ENCODE measurements at regions not wholly inside any gene's neighbourhood (a gene's known extent, or its start where the extent isn't known, plus 50 kb on each side); places are given as distances from the start of the nearest gene placed in this dataset.

- in situ Hi-C loops (cut with HindIII; ENCODE audit: low sequenced_read_pairs), result no loop called here
Observed at GRCh38 chr16:72286936-72287620, 115.1 kb upstream of the PMFBP1 start.

DNA sequence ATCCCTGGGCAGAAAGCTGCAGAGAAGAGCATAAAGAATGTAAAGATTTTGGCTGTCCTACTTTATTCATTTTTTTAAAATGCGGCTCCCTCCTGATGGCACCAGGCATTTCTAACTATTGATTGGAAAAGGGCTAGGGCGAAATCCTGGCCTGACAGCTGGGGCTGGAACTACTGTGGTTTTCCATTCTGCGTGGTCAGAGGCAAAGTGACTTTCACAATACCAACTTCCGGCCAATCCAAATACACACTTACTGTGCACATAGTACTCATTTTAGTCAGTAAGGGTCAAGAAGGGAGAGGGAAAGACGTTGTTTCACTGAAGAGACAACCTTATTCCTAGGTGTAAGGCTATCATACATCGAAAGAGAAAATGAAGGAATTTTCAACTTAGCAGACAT is 113.8 kb upstream of the PMFBP1 start:
- in situ Hi-C loops (cut with HindIII; ENCODE audit: low sequenced_read_pairs), result no loop called here

DNA sequence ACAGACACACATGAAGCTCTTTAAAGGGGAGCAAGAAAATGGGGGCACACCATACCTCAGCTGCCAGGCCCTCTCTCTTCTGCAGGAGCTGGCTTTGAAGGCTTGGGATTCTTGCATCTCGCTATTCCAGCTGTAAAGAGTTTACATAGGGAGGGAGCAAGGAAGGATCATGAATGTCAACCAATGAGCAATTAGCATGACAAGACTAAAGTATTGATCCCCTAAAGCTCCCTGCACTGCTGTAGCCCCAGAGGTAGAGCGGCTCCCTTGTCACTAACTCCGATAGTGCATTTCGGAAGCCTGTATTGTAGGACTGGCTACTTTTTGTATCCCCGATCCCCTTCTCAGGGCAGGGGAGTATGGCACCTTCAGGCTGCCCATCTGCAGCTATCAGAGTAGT is 113.4 kb upstream of the PMFBP1 start:
- in situ Hi-C loops (cut with HindIII; ENCODE audit: low sequenced_read_pairs), result no loop called here

DNA sequence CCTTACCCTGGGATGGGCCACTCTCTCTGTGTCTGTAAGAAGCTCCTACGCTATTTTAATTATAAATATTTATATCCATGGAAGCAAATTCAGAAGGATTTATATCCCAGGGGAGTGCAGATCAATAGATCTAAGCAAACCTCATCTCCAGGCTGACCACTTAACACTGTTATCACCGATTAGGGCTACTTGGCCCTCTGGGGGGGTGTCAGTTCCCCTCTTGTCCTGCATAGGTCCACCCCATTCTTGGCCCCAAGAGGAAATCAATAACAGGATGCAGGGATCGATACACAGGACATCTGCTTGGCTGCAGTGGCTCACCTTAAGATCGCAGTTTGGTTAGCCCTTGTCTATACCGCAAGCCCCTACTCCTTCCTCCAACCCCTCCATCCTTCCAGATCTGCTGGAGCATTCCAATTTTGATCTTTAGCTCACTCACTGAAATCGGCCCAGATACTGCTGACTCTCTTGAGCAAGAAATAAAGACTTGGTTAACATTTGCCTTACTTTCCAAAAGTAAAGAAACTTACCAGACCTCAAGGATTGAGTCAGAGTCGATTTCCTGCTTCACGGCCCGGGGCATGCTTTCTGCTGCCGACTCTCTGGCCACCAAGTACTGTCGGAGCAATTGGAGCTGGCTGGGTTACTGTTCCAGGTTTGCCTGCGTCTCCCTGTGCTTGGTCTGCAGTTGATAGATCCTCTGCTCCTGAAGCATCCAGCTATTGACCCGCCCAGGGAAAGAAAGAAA is 112.3 kb upstream of the PMFBP1 start:
- in situ Hi-C loops (cut with HindIII; ENCODE audit: low sequenced_read_pairs), result no loop called here

DNA sequence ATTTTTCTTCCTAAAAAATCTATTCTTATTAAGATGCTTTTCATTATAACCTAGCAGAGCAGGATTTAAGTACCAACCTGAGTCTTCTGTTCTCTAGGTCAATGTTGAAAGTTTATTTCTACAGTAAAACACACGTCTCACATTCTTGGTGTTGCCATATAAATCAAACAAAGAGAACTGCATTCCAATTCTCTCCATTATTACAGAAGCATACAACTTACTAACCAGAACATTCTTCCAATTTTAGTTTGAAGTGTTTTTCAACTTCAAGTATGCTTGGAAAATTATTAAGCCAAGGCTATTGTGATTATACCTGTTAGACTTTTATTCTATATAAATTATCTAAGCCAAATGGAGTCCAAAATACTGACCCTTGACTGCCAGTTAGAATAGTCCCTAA is 110.4 kb upstream of the PMFBP1 start:
- in situ Hi-C loops (cut with HindIII; ENCODE audit: low sequenced_read_pairs), result no loop called here

DNA sequence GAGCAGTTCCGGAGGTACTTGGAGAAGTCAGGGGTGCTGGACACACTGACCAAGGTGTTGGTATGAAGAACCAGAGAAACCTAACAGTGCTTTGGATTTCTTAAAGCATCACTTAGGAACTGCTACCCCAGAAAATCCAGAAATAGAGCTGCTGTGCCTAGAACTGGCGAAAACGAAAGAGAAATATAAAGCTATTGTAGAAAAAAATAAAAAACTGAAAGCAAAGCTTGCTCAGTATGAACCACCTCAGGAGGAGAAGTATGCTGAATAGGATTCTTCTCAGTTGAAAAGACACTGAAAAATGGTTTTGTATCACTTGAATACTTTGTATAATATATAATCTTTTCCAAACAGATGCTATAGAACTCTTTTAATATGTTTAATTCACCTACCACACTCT is 106.3 kb upstream of the PMFBP1 start:
- in situ Hi-C loops (cut with HindIII; ENCODE audit: low sequenced_read_pairs), result no loop called here

DNA sequence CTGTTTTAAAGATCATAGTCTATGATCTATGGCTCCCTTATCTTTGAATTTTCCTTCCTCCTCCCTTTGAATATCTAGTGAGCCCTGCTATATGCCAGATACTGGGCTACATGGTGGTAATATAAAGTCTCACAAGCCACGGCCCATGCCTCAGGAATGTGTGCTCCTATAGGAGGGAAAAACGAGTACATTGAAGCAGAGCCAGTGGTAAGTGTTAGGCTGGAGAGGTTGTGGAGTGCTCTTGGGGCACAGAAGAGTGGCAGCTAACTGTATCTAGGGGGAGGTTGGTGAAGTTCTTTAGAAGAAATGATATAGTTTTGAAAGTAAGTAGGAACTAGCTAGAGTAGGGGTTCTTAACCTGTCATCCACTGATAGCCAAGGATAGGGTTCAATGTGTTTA is 105.8 kb upstream of the PMFBP1 start:
- in situ Hi-C loops (cut with HindIII; ENCODE audit: low sequenced_read_pairs), result no loop called here

DNA sequence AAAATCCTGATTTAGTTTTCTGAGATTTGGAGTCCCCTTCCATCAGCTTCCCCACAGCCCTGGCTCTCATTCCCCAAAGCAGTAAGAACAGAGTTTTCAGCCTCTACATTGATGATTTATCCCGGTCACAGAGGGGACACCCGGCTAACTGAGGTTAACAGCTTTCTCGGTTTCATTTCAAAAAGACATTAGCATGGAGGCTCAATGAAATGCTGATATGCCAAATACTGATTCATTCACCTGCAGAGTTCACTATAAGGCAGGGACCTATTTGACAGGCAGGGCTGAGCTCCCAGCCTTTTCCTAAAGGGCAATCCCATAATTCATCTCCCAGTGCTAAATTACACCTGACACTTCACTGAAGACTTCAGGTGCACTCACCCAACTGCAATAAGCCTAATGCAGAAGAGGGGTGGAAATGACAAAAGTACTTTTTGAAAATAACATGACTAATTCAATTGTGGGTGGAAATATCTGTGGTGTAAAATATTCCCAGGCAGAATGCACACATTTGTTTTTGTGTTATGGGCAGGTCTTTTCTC is 99.8 kb upstream of the PMFBP1 start:
- in situ Hi-C loops (cut with HindIII; ENCODE audit: low sequenced_read_pairs), result no loop called here

- in situ Hi-C loops (cut with HindIII; ENCODE audit: low sequenced_read_pairs), result no loop called here
Observed at GRCh38 chr16:72270531-72270930, 98.6 kb upstream of the PMFBP1 start.

DNA sequence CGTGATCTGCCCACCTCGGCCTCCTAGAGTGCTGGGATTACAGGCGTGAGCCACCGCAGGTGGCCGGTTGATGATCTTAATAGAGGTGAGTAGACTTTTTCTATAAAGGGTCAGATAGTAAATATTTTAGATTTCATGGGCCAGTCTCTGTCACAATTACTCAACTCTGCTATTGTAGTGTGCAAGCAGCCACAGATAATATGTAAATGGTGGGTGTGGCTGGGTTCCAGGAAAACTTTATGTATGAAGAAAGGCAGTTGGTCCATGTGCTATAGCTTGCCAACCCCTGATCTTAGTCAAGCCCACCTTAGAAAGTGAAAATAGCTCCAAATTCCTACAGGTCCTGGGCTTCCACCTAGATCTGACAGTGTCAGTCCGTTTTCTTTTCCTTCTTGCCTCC is 94.9 kb upstream of the PMFBP1 start:
- in situ Hi-C loops (cut with HindIII; ENCODE audit: low sequenced_read_pairs), result no loop called here

GRCh38 chr16:72264771-72265170 is 92.8 kb upstream of the PMFBP1 start:
- in situ Hi-C loops (cut with HindIII; ENCODE audit: low sequenced_read_pairs), result no loop called here

- in situ Hi-C loops (cut with HindIII; ENCODE audit: low sequenced_read_pairs), result no loop called here
Observed at GRCh38 chr16:72262711-72263110, 90.8 kb upstream of the PMFBP1 start.

DNA sequence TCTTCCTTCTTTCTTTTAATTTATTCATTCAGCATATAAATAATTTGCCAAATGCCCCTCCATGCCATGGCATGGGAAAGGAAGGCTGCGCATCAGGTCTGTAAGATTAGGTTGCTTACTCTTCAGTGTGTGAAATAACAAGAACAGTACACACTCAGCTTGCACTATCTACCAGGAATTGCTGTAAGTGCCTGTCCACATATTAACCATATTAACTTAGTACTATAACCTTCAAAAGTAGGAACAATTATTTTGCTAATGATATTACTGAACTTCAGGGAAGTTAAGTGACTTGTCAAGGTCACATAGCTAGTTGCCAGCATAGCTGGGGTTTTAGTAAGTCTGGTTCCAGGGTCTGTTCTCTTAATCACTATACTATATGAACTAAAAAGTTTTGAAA is 89.2 kb upstream of the PMFBP1 start:
- in situ Hi-C loops (cut with HindIII; ENCODE audit: low sequenced_read_pairs), result no loop called here

- in situ Hi-C loops (cut with HindIII; ENCODE audit: low sequenced_read_pairs), result no loop called here
Observed at GRCh38 chr16:72256398-72257066, 84.6 kb upstream of the PMFBP1 start.

GRCh38 chr16:72255786-72256185 is 83.8 kb upstream of the PMFBP1 start:
- in situ Hi-C loops (cut with HindIII; ENCODE audit: low sequenced_read_pairs), result no loop called here

DNA sequence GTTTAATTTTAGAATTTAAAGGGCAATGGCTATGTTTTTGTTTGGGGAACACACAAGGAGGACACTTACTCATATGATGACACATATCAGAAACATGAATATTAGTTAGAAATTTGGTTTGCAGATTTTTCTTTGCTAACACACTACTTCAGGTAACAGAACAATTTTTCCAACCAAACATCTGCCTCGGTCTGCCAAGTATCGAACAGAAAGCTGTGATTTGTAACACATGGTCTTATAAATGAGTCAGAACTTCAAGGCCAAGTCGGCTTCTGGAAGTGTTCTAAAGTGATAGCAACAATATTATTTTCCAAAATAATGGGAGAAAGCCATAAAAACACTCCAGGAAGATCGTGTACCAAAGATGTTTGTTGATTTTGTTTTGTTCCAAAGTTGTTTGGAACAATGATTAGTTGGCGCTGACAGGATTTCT is 75.9 kb upstream of the PMFBP1 start:
- in situ Hi-C loops (cut with HindIII; ENCODE audit: low sequenced_read_pairs), result loop anchor here (10.0 kb wide), 1 partner anchor 217 kb away; no protein-coding TSS in a partner anchor

DNA sequence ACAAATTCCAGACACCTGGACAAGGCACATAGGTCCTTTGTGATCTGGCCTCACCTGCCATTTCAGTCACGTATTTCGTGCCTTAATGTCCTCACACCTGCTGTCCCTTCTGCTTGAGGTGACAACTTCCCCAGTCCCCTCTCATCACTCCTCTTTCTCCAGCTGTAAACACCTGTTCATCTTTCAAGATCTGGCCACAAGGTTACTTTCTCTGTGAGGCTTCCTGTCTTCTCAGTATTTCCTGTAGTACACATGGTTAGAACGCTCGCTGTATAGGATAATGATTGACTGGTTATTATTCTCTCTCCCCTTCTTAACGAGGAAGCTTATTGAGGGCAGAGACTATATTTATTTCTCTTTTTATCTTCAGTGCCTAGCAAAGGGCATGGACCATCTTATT is 74.5 kb upstream of the PMFBP1 start:
- in situ Hi-C loops (cut with HindIII; ENCODE audit: low sequenced_read_pairs), result loop anchor here (10.0 kb wide), 1 partner anchor 218 kb away; no protein-coding TSS in a partner anchor

- in situ Hi-C loops (cut with HindIII; ENCODE audit: low sequenced_read_pairs), result loop anchor here (10.0 kb wide), 1 partner anchor 220 kb away; no protein-coding TSS in a partner anchor
Observed at GRCh38 chr16:72244853-72245252, 72.9 kb upstream of the PMFBP1 start.

- in situ Hi-C loops (cut with HindIII; ENCODE audit: low sequenced_read_pairs), result loop anchor here (10.0 kb wide), 1 partner anchor 221 kb away; no protein-coding TSS in a partner anchor
Observed at GRCh38 chr16:72243621-72244020, 71.7 kb upstream of the PMFBP1 start.

GRCh38 chr16:72242757-72243156 is 70.8 kb upstream of the PMFBP1 start:
- in situ Hi-C loops (cut with HindIII; ENCODE audit: low sequenced_read_pairs), result loop anchor here (10.0 kb wide), 1 partner anchor 222 kb away; no protein-coding TSS in a partner anchor

DNA sequence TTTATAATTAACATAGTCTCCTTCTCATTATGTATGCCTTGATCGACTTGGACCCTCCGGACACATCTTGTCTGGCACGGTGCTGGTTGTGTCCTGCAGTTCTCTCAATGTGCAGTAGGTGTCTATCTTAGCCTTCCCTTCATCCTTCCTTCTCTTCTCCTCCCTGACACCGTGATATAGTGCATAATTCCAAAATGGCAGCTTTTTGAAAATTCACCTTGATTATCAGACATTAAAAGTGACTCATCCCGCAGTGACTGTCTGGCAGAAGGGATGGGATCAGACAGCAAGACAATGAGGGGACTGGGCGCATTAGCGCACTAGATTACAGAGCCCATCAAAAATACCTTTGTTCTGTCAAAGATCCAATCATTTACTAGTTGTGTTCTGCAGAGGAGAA is 70.0 kb upstream of the PMFBP1 start:
- in situ Hi-C loops (cut with HindIII; ENCODE audit: low sequenced_read_pairs), result loop anchor here (10.0 kb wide), 1 partner anchor 223 kb away; no protein-coding TSS in a partner anchor

Data from endothelial cell of hepatic sinusoid (primary cell).